Sigmoid colon (tissue), 4 donors: ENCODE measurements at regions not wholly inside any gene's neighbourhood (a gene's known extent, or its start where the extent isn't known, plus 50 kb on each side); places are given as distances from the start of the nearest gene placed in this dataset.

Experiments used
- CTCF ChIP-seq, 4 experiments: fragments of 450-650 bp in 3 of 4; fragments of 200-600 bp in 1 of 4; IDR thresholded peaks; one replicate each; pipeline ENCODE4 v1.5.1; 2016 to 2019; ENCODE audit warnings: antibody characterized with exemption in 4 of 4, mild to moderate bottlenecking in 3 of 4, moderate library complexity in 2 of 4
- EP300 ChIP-seq, 4 donors: sonication (generic); formaldehyde crosslinking; IDR thresholded peaks; one replicate each; pipeline ENCODE4 v1.6.1; 2017; ENCODE audit warnings: antibody characterized with exemption in 4 of 4
- POLR2AphosphoS5 ChIP-seq, 4 donors: sonication (generic); formaldehyde crosslinking; IDR thresholded peaks; one replicate each; pipeline ENCODE4 v1.6.1; 2017; ENCODE audit warnings: antibody characterized with exemption in 4 of 4

GRCh38 chr1:157319567-157319966 is 181.4 kb upstream of the ETV3 start:
- TF ChIP-seq CTCF (IDR thresholded peaks at IDR 0.05) (no peak), POLR2AphosphoS5 (IDR thresholded peaks at IDR 0.05) (no peak), EP300 (IDR thresholded peaks at IDR 0.05) (no peak)
